PC-3 (cell line): ENCODE measurements at regions not wholly inside any gene's neighbourhood (a gene's known extent, or its start where the extent isn't known, plus 50 kb on each side); places are given as distances from the start of the nearest gene placed in this dataset.

Experiments used
- EZH2 ChIP-seq: fragments of 300-600 bp; sonication (generic); IDR thresholded peaks from one replicate; pipeline ENCODE4 v1.6.1; 2017; ENCODE audit warnings: antibody characterized with exemption, mild to moderate bottlenecking, low read length; ENCODE audit not compliant: unreplicated experiment
- TF ChIP-seq, protein P1 (sequence below): fragments of 300-600 bp; sonication (generic); conservative IDR thresholded peaks from 2 replicates; pipeline ENCODE4 v1.5.1; 2017; ENCODE audit warnings: antibody characterized with exemption, low read depth, mild to moderate bottlenecking, low read length

DNA sequence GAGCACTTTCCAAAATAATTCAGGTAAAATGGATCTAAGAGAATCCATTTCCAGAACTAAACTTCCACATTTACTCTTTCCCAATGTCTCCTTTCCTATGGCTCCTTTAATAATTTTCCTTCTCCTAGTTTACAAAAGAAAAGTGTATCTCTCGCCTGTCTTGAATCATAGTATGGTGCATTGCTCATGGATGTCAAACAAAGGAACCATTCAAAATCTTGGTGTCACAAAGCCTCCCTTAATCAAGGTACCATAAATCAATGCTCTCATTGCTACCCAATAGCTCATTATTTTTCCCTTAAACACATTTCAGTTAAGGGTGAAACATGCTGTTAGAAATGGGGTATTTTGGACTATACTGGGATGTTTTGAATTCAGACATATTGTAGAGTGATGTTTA lies 57.6 kb upstream of the KCNMA1 start:
- TF ChIP-seq, protein P1, sequence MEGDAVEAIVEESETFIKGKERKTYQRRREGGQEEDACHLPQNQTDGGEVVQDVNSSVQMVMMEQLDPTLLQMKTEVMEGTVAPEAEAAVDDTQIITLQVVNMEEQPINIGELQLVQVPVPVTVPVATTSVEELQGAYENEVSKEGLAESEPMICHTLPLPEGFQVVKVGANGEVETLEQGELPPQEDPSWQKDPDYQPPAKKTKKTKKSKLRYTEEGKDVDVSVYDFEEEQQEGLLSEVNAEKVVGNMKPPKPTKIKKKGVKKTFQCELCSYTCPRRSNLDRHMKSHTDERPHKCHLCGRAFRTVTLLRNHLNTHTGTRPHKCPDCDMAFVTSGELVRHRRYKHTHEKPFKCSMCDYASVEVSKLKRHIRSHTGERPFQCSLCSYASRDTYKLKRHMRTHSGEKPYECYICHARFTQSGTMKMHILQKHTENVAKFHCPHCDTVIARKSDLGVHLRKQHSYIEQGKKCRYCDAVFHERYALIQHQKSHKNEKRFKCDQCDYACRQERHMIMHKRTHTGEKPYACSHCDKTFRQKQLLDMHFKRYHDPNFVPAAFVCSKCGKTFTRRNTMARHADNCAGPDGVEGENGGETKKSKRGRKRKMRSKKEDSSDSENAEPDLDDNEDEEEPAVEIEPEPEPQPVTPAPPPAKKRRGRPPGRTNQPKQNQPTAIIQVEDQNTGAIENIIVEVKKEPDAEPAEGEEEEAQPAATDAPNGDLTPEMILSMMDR: no peak
- no peak for TF ChIP-seq EZH2
